Right atrium auricular region (tissue), 2 donors: ENCODE measurements at regions not wholly inside any gene's neighbourhood (a gene's known extent, or its start where the extent isn't known, plus 50 kb on each side); places are given as distances from the start of the nearest gene placed in this dataset.

Experiments used
- DNase-seq: peaks from one replicate; pipeline ENCODE4 v3.0.0-alpha.2; 2019; ENCODE audit warnings: low spot score
- H3K27ac ChIP-seq, 2 donors: fragments of 200-600 bp; sonication (generic); 1 replicate in 1 of 2; 2 replicates in 1 of 2; pipeline ENCODE4 v1.5.1; 2016 to 2019
- H3K27me3 ChIP-seq, 2 donors: fragments of 200-600 bp; sonication (generic); one replicate each; pipeline versions ENCODE4 v1.5.1 to v1.6.0; 2017 to 2019
- H3K36me3 ChIP-seq: fragments of 200-600 bp; sonication (generic); one replicate; pipeline ENCODE4 v1.5.1; 2016
- H3K4me1 ChIP-seq, 2 donors: fragments of 200-600 bp; sonication (generic); one replicate each; pipeline versions ENCODE4 v1.5.1 to v1.6.0; 2017 to 2019
- H3K4me3 ChIP-seq, 2 donors: fragments of 200-600 bp; sonication (generic); 1 replicate in 1 of 2; 2 replicates in 1 of 2; pipeline ENCODE4 v1.5.1; 2017 to 2019; ENCODE audit warnings: mild to moderate bottlenecking in 1 of 2, moderate library complexity in 1 of 2
- H3K9me3 ChIP-seq, 2 donors: fragments of 200-600 bp; sonication (generic); one replicate each; pipeline ENCODE4 v1.5.1; 2019
- CTCF ChIP-seq, 2 donors: fragments of 200-600 bp; sonication (generic); IDR thresholded peaks; one replicate each; pipeline ENCODE4 v1.5.1; 2019; ENCODE audit warnings: antibody characterized with exemption in 2 of 2

- H3K36me3 ChIP-seq, result no peaks in the 10 kb centered on the region
- no peaks in the 10 kb centered on the region for H3K9me3 ChIP-seq
- no peaks in the 10 kb centered on the region for H3K27me3 ChIP-seq
- H3K4me1 ChIP-seq, result peaks cover 0 to 10% of the 10 kb centered on the region in 2 donors
- no peak overlapping the region for H3K27ac ChIP-seq
- DNase-seq, result no peak
- no peak overlapping the region for H3K4me3 ChIP-seq
- no peak for TF ChIP-seq CTCF (IDR thresholded peaks at IDR 0.05)
Observed at GRCh38 chr2:120880381-120880780, 144.7 kb downstream of the GLI2 start.

GRCh38 chr2:120881981-120882788, 146.5 kb downstream of the GLI2 start:
- DNase-seq, result peak; percentile 72
- H3K36me3 ChIP-seq, result no peaks in the 10 kb centered on the region

GRCh38 chr2:120883607-120884440, 148.2 kb downstream of the GLI2 start:
- Histone ChIP-seq H3K9me3 (no peaks in the 10 kb centered on the region), H3K36me3 (no peaks in the 10 kb centered on the region), H3K27ac (no peak overlapping the region), H3K27me3 (no peaks in the 10 kb centered on the region), H3K4me3 (no peak overlapping the region), H3K4me1 (peaks cover 0 to 10% of the 10 kb centered on the region in 2 donors)
- DNase-seq, result no peak
- TF ChIP-seq CTCF (IDR thresholded peaks at IDR 0.05), result no peak

More at GRCh38 chr2:120881981-120882788, 146.5 kb downstream of the GLI2 start:
- H3K9me3 ChIP-seq, result no peaks in the 10 kb centered on the region
- H3K27me3 ChIP-seq, result no peaks in the 10 kb centered on the region
- no peak overlapping the region for H3K4me3 ChIP-seq
- no peak overlapping the region for H3K27ac ChIP-seq
- no peak for TF ChIP-seq CTCF (IDR thresholded peaks at IDR 0.05)
- H3K4me1 ChIP-seq, result peaks cover 0 to 10% of the 10 kb centered on the region in 2 donors

- Histone ChIP-seq H3K4me1 (peaks cover 0 to 10% of the 10 kb centered on the region in 2 donors), H3K4me3 (no peak overlapping the region), H3K27ac (no peak overlapping the region), H3K27me3 (no peaks in the 10 kb centered on the region), H3K36me3 (no peaks in the 10 kb centered on the region), H3K9me3 (no peaks in the 10 kb centered on the region)
- TF ChIP-seq CTCF (IDR thresholded peaks at IDR 0.05), result no peak
- DNase-seq, result no peak
Observed at GRCh38 chr2:120884472-120885290, 149.0 kb downstream of the GLI2 start.

GRCh38 chr2:120885321-120885720, 149.7 kb downstream of the GLI2 start:
- no peak overlapping the region for H3K4me3 ChIP-seq
- no peak for TF ChIP-seq CTCF (IDR thresholded peaks at IDR 0.05)
- H3K4me1 ChIP-seq, result peaks cover 0 to 10% of the 10 kb centered on the region in 2 donors
- H3K27ac ChIP-seq, result no peak overlapping the region
- H3K36me3 ChIP-seq, result no peaks in the 10 kb centered on the region
- DNase-seq, result no peak
- H3K9me3 ChIP-seq, result no peaks in the 10 kb centered on the region
- H3K27me3 ChIP-seq, result no peaks in the 10 kb centered on the region
